GM12874 (cell line): ENCODE measurements at regions not wholly inside any gene's neighbourhood (a gene's known extent, or its start where the extent isn't known, plus 50 kb on each side); places are given as distances from the start of the nearest gene placed in this dataset.

Source experiments
- TF ChIP-seq, protein P1 (sequence below): IDR thresholded peaks from 2 replicates; pipeline ENCODE4 v1.5.1; 2011; ENCODE audit warnings: low read depth, mild to moderate bottlenecking, control low read depth, low read length, moderate library complexity; ENCODE audit not compliant: insufficient read depth

DNA sequence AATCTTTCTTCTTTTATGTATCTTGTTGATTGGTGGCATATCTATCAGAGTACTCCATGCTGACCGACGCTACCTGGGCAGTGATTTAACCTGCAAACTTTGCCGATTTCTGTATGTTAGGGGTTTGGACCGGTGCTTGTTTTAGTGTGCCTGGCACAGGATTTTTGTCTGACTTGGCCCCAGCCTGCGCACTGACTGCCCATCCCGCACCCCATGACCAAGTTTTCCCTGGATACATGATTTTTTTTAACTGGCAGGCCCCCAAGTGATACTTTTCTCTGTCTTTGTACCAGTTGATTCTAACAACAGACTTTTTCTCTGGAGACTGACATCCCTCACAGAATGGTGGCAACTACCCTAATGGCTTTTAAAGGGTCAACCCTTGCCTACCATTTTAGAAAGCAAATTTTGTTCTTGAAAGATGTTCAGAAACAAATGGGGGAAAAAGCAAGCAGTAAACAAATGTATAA lies 69.0 kb upstream of the C1QTNF9B start:
- TF ChIP-seq, protein P1, sequence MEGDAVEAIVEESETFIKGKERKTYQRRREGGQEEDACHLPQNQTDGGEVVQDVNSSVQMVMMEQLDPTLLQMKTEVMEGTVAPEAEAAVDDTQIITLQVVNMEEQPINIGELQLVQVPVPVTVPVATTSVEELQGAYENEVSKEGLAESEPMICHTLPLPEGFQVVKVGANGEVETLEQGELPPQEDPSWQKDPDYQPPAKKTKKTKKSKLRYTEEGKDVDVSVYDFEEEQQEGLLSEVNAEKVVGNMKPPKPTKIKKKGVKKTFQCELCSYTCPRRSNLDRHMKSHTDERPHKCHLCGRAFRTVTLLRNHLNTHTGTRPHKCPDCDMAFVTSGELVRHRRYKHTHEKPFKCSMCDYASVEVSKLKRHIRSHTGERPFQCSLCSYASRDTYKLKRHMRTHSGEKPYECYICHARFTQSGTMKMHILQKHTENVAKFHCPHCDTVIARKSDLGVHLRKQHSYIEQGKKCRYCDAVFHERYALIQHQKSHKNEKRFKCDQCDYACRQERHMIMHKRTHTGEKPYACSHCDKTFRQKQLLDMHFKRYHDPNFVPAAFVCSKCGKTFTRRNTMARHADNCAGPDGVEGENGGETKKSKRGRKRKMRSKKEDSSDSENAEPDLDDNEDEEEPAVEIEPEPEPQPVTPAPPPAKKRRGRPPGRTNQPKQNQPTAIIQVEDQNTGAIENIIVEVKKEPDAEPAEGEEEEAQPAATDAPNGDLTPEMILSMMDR, result no peak

DNA sequence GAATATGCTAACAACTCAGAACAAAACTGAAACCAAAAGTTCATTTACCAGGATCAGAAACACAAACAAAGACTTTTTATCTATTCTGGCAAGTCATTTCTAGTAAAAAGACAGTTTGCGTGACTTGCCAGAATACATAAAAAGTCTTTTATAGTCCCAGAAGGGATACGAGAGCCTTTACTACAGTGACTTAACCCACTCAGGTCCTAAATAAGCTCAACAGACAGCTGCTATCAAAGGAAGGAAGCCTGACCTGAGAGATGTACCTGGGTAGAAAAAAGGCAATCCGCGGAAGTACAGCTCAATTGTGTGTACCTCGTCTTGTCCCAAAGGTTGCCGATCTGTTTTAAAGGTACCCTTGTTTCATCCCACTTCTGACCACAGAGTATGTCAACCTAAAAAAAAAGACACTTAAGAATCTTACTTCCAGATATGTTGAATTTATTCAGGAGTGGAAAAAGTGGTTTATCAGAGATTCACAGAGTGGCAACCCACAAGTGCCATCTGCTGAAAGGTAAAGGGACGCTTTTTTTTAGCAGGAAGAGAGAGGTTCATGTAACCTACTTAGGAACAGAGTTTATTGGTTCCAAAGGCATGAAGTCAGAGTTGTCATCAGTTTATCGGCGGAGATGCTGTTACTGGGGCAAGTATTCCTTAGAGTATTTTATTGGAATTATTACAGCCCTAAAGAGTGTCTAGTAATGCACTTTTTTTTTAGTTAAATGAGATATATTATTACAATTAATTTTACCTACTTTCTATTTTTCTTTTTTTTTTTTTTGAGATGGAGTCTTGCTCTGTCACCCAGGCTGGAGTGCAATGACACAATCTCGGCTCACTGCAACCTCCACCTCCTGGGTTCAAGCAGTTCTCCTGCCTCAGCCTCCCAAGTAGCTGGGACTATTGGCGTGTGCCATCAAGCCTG lies 69.7 kb upstream of the C1QTNF9B start:
- TF ChIP-seq, protein P1, result no peak

DNA sequence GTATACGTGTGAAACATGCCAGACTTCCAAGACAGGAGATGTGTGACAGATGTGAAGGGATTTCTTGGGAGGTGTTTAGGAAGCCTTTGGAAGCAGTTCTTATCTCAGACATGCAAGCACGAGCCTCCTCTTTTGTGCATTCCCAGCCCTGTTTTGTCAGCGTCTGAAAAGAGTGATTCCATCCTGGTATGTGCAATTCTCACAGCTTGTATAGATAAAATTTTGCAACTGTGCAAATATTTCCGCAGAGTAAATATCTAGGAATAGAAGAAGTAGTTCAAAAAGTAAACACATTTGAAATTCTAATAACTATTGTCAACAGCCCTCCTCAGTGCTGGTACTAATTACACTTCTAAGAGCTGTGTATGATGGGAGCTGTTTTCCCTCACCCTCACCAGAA lies 72.3 kb upstream of the C1QTNF9B start:
- TF ChIP-seq, protein P1, result no peak

DNA sequence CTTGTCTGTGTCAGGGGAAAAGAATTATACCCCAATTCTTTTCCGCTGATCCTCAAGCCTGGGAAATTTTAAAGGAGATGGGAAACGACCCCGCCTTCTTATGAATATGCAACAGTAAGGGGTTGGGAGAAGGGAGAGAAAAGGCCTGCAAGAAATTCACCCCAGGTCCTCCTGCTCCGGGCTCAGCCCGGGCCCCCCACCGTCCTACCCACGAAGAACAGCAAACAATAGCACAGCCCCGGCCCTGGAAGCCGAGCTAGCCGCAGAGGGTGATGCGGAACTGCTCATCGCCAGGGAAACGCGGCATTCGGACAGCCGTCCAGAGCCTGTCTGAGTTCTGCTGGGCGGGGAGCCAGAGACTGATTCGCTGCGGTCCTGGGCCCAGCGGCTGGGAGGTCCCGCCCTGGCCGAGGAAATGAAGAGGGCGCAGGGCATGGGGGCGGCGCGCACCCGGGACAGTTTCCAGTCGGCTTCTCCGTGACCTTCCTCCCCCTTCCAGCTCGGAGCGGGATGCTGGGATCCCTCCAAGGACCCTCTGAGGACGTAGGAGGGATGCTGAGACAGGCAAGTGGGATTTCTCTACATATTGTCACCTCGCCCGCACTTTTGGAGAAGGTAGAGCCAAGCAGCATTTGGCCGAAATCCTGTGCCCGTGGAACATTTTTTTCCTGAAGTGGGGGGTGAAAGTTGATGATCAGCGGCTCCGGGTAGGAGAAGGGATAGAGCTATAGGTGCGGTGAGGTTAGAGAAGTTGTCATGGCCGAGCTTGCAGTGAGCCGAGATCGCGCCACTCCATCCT lies 82.3 kb upstream of the C1QTNF9B start:
- TF ChIP-seq, protein P1, result no peak

DNA sequence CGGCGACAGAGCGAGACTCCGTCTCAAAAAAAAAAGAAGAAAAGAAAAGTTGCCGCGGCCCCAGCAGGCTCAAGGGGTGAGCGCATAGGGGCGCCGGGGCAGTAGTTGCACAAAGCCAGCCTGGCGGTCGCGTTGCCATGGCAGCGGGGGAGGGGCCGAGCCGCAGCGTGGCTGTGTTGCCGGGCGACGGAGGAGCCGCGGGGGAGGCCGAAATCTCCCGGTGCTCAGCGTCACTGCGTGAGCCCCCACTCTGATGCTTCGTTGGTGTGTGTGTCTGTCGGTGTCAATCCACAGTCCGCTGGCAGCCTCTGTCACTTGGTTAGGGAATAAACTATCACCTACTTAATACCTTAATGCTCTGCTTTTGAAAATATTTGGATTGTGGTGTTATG lies 82.9 kb upstream of the C1QTNF9B start:
- TF ChIP-seq, protein P1, result no peak

DNA sequence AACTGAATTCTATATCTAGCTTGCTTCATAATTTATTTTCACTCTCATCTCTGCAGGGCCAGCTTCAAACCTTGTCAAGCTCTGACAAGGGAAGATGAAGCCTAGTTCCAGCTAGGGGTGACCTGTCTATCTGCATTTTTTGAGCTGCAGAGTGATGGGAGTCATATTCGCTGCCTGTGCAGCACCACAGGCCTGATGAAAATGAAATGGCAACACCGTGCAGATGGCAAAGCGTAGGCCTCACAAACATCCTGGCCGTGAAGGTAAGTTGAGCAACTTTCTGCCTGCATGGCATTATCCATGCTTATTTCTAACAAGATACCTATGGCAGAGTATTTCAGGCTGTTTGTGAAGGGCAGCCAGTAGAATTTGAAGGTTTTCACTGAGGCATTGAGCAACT lies 86.4 kb upstream of the C1QTNF9B start:
- TF ChIP-seq, protein P1, result no peak

DNA sequence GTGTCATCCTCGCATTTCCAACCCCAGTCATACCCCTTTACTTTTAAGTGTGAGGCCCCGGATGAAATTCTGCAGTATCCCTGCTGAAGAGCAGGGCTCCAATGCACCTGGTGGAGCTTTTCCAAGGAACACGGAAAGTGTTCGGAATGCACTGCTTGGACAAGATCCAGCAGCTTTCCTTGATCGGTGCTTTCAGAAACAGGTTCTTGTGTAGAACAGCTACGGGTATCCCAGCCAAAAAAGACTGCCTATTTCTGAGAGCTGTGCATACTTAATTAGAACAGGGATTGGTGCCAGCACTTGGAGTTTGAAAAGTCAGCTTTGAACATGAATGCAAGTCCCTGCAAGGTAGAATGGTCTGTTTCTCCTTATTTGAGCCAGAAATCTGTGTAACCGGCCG lies 87.2 kb upstream of the C1QTNF9B start:
- TF ChIP-seq, protein P1, result no peak
